ENCODE measurements at regions not wholly inside any gene's neighbourhood (a gene's known extent, or its start where the extent isn't known, plus 50 kb on each side); places are given as distances from the start of the nearest gene placed in this dataset.
"Not testable (repeated sequence)": the region's sequence is repeated elsewhere in the genome, so short reads cannot be mapped to it uniquely, and the experiment has no call there.

GRCh38 chr2:110320834-110321563, 108.7 kb upstream of the MTLN start:
- TF ChIP-seq CTCF, POLR2A (IDR thresholded peaks at IDR 0.05): not testable (repeated sequence)

All from right lobe of liver (tissue), 4 donors.